CD4-positive, alpha-beta T cell treated with Interleukin-4 for 1 hour (primary cell): ENCODE measurements at regions not wholly inside any gene's neighbourhood (a gene's known extent, or its start where the extent isn't known, plus 50 kb on each side); places are given as distances from the start of the nearest gene placed in this dataset.
"Not testable (repeated sequence)": the region's sequence is repeated elsewhere in the genome, so short reads cannot be mapped to it uniquely, and the experiment has no call there.

ENCODE experiments used
- DNase-seq, 2 donors: peaks; one replicate each; pipeline ENCODE4 v3.0.0-alpha.2; 2020 to 2022

DNA sequence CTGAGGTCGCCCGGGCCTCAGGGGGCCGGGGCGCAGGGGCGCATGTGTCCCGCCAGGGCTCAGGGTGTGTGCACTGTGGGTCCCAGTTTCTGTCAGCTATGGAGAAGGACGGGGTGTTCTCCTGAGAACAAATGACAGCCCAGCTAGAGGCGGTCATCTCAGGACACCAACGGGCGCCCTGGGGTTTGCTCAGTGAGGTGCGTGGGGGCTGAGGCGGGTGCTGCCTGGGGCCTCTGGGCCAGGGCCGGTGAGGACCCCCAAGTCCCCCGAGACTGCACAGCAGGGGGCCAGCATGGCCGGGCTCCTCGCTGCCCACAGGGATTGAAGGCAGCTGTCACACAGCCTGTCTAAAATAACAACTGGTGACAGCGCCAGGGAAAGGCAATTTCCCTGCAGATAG is 808.8 kb upstream of the SOX11 start:
- no peak for DNase-seq

DNA sequence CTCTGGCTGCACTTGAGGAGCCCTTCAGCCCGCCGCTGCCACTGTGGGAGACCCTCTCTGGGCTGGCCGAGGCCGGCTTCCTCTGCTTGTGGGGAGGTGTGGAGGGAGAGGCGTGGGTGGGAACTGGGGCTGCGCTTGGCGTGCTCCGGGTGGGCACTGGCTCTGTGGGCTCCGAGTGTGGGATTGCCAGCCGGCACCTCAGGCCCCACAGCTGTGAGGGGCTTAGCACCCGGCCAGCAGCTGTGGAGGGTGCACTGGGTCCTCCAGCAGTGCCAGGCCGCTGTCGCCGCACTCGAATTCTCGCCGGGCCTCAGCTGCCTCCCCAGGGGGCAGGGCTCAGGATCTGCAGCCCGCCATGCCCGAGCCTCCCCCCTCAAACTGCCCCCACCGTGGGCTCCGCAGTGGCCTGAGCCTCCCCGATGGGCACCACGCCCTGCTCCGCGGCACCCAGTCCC is 808.0 kb upstream of the SOX11 start:
- DNase-seq = no peak

DNA sequence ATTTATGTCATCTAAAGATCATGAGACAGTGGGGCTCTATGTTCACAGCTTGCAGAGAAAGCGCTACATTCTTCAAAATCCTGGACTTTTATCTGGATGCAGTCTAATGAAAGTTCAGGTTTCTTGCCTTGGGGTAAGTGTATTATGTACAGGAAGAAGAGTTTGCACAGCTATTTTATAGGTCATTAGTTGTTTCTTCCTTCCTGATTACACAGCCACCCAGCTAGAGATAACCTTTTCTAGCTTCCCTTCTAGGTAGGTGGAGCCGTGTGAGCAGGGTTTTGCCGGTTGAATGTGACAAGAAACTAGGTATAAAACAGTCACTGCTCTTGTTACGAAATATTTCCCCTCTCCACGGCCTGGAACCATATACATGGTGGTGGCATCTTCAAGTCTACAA is 800.8 kb upstream of the SOX11 start:
- DNase-seq = no peak

DNA sequence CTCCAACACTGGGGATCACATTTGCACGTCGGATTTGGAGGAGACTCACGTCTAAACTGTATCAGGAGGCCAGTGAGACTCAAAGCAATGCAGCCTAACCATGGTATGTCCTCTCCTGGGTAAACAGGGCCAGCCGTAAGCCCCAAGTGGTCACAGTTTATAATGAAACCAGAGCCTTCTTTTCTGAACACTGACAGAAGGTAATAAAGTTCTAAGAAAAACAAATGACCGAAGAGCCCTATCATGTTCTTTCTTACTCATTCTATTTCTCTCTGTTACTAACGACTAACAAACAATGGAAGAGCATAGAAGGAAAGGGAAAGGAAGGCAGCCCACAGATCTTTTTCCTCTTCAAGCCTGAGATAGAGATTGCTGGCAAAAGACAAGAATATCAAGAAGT is 796.8 kb upstream of the SOX11 start:
- DNase-seq = no peak

DNA sequence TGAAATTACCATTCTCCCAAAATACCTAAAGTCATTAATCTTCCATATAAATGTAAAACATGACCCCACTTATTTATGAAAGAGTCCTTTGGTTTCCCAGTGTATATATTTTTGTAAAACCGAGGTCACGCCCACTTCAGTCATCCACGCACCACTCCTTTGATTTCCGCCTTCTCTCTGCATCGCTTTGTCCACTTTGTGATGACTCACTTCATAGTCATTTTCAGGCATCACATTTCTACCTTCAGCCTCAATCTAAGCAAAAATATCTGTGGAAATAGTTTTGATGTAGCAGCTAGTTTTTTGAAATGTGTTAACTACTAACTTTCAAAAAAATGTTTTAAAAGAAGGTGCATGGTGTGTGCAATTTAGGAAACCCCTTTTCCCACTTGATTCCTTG is 793.5 kb upstream of the SOX11 start:
- no peak for DNase-seq

DNA sequence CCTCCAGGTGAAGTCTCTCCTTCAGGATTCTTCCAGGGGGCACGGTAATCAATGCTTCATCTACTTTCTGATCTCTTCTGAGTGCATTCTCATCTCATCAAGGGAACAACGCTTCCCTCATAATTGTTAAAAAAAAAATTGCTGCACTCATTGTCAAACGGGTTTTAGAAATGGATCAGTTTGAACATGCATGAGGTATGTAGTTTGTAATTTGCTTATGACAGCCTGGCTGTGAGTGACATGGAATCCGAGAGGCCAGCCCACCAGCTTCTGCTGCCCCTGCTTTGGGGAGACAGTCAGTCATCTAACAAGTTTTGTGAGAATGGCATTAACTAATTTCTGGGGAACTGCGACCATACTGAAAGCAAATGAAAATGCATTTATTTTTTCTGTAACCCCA is 791.9 kb upstream of the SOX11 start:
- DNase-seq = no peak

DNA sequence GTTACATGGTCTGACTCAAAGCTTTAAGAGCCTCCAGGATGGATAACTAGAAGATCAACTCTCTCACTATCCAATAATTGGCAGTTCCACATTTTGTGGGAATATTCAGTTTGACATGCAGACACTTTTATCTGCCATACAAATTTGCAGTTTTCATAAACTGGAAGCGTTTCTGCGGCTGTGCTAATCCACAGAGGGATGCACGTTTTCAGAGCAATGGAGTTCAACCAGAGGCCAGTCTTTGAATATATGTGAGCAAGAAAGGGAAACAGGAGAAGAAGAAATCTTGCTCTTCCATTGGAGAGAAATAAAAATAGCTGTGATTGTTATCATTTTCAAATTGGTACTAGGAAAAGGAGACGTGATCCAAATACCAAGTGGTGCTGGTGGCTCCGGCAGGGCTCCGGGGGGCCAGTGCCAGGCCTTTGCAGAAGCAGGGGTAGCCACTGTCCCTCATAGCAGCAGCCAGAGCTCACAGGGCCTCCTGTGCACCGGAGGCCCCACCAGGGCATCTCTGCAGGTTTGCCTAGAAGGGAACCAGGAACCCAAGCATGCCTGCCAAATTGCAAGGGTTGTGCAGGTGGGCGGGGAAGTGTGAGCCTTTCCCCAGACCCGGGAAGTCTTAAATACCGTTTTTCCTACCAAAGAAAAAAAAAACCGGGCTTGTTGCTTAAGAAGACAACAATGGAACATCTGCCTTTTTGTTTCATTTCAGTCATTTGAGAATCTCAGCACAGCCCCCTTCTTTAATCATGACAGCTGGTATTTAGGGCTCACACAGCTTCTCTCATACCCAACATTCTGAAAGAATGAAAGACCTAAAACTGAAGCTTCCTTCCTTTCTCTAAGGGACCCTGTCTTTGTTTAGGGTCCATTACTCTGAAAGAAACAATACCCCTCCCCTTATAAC is 791.1 kb upstream of the SOX11 start:
- no peak for DNase-seq

DNA sequence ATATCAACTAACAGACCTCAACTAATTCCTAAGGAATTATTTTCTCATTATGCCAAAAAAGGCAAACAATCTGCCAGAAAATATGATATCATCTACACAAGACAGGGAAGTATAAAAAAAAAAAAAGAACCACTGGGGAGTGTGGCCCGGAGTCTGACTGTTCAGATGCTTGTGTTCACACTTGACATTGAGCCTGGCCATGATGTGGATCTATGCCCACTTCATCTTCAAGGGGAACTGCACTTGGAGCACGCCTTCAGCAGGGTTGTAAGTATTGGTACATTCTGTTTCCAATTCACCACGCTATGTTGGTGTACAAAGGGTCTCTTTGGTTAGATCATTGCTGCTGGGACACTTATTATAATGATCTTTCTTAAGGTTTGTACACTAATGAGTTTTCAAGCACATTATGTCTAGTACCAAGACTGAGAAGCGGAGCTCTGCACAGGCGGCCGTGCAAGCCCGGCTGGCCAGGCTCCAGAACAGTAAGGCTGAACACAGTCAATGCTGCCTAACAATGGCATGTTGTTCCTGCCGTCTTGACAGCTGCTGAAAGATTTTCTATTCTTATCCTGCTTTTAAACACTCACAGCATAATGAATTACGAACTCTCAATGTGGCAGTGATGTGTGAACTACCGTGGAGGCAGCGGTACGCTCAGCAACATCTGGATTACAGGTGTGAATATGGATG is 788.4 kb upstream of the SOX11 start:
- no peak for DNase-seq

DNA sequence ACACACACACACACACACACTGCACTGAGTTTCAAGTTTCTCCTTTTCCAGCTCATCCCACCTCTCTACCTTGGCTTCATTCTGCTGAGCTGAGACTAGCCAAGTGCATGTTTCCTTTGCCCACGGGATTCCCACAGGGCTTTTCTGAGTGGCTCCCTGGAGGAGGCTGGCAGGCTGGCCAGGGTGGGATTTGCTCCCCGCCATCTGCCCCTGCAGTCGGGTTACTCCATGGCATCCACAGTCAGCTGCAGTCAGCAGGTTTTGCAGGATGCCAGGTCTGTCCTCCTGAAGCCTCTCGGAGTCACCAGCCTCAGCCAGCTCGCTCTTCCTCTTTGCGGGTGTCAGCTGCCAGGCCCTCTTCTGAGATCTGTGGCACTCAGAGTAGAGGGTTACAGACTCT is 783.7 kb upstream of the SOX11 start:
- DNase-seq = no peak

DNA sequence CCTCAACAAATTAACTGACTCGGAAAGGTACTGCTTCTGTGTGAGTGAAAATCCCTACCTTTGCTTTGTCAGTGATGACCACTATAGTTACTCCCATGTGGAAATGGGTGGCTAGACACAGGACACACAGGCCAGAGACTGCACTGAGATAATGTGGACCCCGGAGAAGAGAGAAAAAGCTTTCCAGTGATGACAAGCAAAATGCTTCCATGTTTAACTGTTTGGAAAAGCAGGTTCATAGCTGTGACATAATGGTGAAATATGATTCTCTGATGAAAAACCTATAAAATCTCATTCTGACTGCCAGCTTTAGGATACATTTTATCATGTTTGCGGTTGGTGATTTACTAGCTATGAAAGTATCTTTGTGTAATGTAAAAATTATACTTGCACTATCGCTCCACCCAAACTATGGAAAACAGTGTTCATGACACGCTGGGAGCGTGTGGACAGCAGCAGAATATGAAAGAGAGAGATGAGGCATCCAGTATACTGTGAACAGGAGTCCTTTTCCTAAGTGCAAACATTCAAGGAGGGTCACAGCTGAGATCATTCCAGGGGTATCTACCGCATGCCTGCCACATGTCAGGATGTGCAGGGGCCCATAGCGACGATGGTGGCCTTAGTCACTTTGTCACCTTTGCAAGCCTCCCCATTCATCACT is 782.7 kb upstream of the SOX11 start:
- no peak for DNase-seq

DNA sequence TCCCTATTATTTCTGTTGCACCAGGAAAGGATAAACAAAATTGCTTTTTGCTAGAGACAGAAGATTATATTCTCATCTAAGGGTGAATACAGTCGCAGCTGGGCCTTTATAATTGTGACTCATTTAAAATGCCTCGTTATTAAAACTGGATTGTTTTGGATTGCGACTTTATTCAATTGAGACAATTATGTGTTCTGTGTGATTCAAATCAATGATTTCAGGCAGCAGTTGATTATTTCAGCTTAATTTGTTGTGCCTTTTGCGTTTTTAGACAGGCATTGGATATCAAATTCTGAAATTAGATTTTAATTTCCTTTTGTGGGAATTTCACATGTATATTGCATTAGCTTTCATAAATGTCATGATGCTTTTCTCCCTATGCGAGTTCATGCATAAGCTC is 778.1 kb upstream of the SOX11 start:
- no peak for DNase-seq

DNA sequence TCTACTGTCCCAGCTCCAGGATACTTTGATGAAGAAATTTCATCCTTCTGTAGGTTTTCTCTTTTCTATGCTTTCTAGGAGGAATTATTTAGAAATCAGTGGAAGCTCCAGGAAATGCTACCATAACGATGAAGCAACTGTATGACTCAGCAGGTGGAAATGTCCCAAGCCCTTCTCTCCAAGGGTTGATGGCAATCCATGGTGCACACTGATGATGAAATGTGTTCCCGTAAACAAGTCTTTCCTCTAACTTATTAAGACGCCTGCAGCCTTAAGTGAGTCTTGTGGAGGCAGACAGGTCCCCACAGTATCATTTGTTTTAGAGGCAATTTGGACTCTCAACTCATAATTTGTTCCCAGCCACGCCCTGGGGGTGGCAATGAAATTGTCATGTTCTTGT is 777.6 kb upstream of the SOX11 start:
- no peak for DNase-seq

DNA sequence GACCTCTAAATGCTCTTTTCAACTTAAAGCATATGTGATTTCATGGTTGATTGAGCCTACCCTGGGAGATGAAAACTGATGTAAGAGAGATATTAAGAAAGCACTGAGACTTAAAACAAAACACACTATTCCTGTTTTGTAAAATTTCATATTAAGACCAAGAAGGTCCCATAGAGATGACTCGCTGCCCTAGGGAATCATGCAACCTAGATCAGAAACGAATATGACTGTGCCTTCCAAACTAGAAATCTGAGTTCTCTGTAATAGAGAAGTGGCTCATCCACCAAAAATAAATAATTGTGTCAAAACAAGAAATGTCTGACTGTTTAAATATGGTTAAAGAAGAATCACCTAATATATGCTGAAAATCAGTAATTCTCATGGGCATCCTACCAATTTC is 776.8 kb upstream of the SOX11 start:
- DNase-seq = no peak

DNA sequence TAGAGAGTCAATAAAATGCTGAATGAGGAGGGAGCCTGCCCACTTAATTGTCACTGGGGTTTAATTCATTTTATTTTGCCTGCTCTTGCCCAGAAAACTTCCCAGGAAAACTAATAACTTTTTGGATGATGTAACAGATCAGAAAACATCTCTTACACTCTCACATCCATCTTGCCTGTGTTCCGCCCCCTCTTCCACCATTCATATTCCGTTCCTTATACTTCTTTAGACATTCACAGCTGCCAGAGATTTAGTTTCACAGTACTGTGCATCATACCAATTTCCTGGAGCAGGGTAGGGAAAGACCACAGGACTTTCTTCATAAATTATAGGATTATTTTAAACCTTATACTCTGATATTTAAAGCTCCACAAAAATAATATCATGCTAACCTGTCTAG is 776.1 kb upstream of the SOX11 start:
- DNase-seq = no peak

DNA sequence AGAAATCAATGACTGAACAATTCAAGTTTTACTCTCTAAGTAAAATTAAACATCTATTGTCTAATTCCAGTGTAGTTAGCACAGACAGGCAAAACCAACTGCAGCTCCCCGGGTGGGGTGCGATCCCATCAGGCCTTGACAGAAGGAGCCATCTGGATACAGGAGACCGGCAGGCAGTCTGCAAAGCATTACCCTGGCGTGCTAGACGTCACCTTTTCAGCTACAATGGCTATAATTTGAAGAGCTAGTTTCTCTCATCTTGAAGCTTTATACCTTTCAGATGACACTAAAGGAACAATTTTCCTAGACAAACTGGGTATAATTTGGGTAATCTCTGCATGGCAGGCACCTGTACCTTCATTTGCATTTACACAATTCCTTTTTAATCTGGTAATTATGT is 761.5 kb upstream of the SOX11 start:
- no peak for DNase-seq

DNA sequence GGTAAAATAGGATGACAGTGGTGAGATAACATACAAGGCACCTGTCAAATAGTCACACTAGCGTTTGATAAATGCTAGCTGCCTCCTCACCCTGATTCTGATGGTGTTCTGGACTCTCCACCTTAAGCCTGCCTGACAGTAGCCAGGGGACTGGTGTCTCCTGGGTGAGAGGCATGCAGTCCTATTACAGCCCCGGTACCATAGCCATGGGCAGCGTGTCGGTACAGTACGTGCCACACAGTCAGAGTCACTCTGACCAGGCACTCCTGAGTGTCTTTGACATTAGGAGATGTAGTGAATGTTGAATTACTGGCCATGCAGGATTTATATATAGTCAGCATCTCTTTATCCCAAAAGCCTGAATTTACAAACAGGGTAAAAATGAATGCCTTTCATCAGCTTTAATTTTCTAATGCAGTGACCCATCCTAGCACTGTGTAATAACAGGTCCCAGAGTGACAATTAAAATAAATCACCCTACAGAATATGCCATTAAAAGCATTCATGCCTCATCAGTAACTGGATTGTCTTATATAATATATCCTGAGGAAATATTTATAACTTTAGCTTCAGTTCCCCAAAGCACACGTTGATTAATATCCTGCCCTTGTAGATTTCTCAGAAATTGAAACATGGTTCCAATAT is 760.3 kb upstream of the SOX11 start:
- DNase-seq = no peak

DNA sequence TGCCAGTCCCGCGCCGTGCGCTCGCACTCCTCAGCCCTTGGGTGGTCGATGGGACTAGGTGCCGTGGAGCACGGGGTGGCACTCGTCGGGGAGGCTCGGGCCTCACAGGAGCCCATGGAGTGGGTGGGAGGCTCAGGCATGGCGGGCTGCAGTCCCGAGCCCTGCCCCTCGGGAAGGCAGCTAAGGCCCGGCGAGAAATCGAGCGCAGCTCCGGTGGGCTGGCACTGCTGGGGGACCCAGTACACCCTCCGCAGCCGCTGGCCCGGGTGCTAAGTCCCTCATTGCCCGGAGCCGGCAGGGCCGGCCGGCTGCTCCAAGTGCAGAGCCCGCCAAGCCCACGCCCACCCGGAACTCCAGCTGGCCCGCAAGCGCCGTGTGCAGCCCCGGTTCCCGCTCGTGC is 756.9 kb upstream of the SOX11 start:
- DNase-seq = not testable (repeated sequence)

DNA sequence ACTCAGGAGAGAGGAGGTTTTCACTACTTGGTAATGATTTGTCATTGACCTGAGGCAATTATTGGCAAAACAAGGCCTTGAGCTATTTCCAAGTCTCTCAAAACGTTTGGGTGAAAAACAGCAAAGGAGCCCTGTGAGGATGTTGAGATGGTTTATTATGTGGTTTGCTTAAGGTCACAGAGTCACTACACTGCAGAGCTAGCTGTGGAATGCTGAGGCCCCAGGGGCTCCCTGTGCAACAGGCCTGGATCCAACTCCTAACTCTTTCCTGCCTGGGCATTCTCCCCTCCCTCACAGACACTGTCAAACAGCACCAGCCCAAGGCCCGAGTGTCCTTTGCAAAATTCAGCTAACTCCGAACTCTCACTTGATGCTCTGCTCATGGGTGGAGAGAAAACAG is 754.6 kb upstream of the SOX11 start:
- DNase-seq = no peak

DNA sequence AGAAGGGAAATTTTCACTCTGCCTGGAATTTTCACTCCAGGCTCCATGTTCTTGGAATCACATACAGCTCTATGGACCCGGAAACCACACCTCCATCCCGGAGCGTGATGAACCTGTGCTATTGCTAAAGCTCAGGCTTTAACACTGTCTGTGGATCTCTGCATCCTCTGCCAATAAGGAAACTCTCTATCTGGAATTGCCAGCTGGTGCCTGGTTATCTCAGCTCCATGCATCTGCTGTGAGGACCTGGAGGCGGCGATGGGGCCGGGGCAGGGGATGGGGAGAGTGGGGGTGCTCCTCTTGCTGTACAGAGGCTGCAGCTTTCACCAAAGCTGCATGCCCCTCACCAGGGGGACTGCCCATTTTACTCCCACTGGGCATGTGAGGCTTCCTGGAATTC is 754.0 kb upstream of the SOX11 start:
- no peak for DNase-seq

DNA sequence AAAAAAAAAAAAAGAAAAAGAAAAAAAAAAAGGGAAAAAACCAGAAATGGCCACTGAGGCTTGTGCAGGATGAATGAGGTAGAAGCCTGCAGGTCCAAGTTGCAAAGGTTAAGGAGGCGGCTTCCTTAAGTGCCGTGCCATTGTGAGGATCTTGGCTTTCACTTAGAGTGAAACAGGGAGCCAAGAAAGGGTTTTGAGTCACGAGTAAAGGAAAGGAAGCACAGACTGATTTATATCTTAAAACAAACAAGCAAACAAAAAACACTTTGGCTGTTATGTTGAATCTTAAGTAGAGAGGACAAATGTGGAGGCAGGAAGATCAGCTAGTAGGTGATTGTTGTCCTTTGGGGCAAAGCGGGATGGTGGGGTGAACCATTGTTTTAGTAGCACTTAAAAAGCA is 749.7 kb upstream of the SOX11 start:
- no peak for DNase-seq

DNA sequence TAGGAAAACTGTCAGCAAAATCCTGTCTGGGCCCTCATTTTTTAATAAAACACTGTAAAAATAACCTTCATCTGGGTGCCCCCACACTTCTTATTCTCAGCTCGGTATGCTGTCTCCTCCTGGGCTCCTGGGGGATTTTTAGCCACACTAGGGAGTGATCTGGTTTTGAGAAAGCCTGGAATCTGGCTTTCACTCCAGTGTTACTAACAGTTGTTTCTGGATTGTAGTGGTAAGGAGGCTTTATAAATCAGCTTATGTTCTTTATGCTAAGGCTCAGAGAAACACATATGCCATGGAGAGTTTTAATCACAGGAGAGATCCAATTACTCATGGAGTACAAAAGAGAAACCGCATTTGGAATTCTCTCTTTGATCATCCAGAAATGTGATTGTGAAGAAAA is 744.3 kb upstream of the SOX11 start:
- no peak for DNase-seq

DNA sequence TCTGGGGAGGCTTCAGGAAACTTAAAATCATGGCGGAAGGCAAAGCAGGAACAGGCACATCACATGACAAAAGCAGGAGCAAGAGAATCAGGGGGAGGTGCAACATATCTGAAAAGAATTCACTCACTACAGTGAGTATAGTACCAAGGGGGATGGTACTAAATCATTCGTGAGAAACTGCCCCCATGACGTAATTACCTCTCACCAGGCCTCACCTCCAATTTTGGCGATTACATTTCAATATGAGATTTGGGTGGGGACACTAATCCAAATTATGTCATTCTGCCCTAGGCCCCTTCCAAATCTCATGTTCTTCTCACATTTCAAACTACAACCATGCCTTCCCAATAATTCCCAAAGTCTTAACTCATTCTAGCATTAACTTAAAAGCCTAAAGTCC is 740.8 kb upstream of the SOX11 start:
- DNase-seq = no peak

DNA sequence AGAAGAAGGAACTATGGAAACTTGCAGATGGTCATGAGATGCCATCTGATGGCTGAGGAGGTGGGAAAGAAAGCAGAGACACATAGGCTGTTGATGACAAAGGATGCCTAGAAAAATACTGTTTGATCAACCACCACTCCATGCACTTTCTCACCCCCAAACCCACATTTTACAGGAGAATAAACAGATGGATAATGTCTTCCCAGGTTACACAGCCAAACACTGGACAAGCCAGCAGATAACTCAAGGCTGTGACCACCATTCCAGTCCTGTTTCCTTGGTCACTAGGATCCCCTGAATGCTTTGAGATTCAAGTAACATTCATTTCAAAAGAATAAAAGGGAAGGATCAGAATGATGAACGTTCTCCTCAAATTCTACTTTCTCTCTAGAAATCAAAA is 733.0 kb upstream of the SOX11 start:
- DNase-seq = no peak
